GM19193 (cell line): ENCODE measurements at regions not wholly inside any gene's neighbourhood (a gene's known extent, or its start where the extent isn't known, plus 50 kb on each side); places are given as distances from the start of the nearest gene placed in this dataset.

Source experiments
- POLR2A ChIP-seq: IDR thresholded peaks from 4 replicates; pipeline ENCODE4 v1.6.1; 2011; ENCODE audit not compliant: insufficient read depth, insufficient read length; ENCODE audit errors: extremely low read depth

- no peak for TF ChIP-seq POLR2A
Observed at GRCh38 chr1:38285807-38286530, 239.4 kb upstream of the POU3F1 start.

DNA sequence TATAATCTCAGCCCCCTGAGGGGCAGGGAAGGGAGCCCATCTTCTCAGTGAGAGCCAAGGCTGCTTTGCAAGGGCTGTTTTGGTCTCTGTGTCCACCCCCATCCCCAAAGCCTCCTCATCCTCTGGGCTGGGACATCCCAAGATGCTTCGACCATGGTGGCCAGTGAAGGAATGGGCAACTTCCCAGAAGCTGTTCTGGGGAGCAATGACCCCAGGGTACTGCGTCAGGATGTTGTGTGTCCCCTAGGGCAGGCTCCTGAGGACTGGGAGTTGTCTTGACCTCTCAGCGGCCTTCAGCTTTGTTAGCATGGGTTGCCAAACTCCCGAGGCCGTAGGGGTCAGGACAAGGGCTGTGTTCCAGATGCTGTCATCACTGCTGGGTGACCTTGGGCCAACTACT is 238.4 kb upstream of the POU3F1 start:
- no peak for TF ChIP-seq POLR2A

DNA sequence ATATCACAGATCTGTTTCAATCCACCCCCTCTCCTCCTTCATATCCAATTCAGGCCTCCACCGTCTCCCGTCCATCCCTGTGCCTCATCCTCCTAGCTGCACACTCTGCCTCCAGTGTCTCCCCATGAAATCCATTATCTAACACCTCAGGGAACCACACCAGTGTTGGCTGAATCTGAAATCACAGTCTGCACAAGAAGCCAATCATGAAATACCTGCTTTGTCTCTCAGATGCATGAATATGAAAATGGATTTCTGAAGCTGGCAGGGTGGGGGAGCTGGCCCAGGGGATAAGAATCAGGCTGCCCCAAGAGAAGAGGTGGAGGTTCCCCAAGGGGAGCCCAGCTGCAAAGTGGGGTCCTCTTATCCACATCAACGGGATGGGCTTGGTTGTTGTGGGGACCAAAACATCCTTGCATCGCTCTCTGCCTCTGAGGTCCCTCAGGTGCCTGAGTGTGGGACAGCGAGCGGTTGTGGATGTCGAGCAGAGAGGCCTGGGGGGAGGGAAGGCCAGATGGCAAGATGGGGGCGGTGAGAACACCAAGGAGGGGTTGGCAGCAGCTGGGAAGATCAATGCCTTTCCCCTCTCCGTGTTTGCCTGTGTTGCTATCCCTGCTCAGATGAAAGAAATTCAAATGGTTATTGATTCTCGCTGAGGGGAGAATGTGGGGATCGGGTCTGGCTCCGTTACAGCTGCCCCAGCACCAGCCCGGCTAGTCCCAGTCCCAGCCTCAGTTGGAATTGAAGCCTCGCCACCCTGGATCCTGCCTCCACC is 237.3 kb upstream of the POU3F1 start:
- TF ChIP-seq POLR2A, result no peak

DNA sequence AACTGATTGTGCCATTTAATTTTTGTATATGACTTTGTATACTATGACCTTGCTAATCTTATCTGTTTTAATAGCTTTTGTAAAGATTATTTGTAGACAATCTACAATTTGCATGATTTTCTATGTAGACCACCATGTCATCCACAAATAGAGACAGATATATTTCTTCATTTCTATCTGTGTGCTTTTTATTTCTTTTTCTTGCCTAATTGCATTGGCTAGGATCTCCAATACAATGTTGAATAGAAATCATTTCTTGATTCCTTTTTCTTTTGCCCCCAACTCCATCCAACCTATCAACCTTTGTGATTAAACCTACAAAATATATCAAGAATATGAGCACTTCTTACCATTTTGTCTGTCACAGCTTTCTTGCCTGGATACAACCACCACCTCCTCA is 232.6 kb upstream of the POU3F1 start:
- TF ChIP-seq POLR2A, result no peak

- no peak for TF ChIP-seq POLR2A
Observed at GRCh38 chr1:38277646-38278045, 231.1 kb upstream of the POU3F1 start.

DNA sequence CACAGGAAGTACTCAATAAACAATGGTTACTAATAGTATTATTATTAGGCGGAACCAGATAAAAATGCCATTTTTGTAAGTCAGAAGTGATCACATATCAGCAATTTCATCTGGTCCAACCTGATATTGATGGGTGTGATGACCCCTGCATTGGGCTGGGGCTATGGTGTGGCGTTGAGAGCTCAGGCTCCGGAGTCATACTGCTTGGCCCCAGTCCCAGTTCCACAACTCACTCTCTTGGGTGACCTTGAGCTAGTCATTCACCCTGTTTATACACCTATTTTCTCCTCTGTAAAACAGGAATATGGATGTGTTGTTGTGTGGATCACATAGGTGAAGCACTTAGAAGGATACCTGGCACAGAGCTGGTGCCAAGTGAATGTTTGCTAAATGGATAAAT is 229.4 kb upstream of the POU3F1 start:
- no peak for TF ChIP-seq POLR2A

GRCh38 chr1:38274974-38275373 is 228.4 kb upstream of the POU3F1 start:
- no peak for TF ChIP-seq POLR2A

- TF ChIP-seq POLR2A, result no peak
Observed at GRCh38 chr1:38273196-38273804, 226.7 kb upstream of the POU3F1 start.

- TF ChIP-seq POLR2A, result no peak
Observed at GRCh38 chr1:38272515-38272914, 225.9 kb upstream of the POU3F1 start.

GRCh38 chr1:38270849-38271633 is 224.4 kb upstream of the POU3F1 start:
- TF ChIP-seq POLR2A, result no peak

- TF ChIP-seq POLR2A, result no peak
Observed at GRCh38 chr1:38269923-38270848, 223.6 kb upstream of the POU3F1 start.

GRCh38 chr1:38268226-38268625 is 221.6 kb upstream of the POU3F1 start:
- TF ChIP-seq POLR2A, result no peak

GRCh38 chr1:38267037-38268036 is 220.7 kb upstream of the POU3F1 start:
- TF ChIP-seq POLR2A, result no peak
